Hematopoietic multipotent progenitor cell treated with erythropoietin and hydrocortisone succinate and interleukin-3 and kit ligand, for 17 days (in vitro differentiated cells): ENCODE measurements at regions not wholly inside any gene's neighbourhood (a gene's known extent, or its start where the extent isn't known, plus 50 kb on each side); places are given as distances from the start of the nearest gene placed in this dataset.

Experiments
- DNase-seq: peaks from one replicate; pipeline ENCODE4 v3.0.0-alpha.2; 2015; ENCODE audit warnings: low spot score

- DNase-seq, result no peak
Measured at GRCh38 chr20:61125076-61125475, 127.0 kb upstream of the CDH4 start.

GRCh38 chr20:61125546-61126180 is 126.4 kb upstream of the CDH4 start:
- DNase-seq, result no peak

GRCh38 chr20:61126369-61127195 is 125.5 kb upstream of the CDH4 start:
- DNase-seq, result no peak

GRCh38 chr20:61127311-61128039 is 124.6 kb upstream of the CDH4 start:
- no peak for DNase-seq

- DNase-seq, result no peak
Measured at GRCh38 chr20:61128701-61129269, 123.3 kb upstream of the CDH4 start.

- no peak for DNase-seq
Measured at GRCh38 chr20:61129311-61129710, 122.8 kb upstream of the CDH4 start.

GRCh38 chr20:61130156-61130555 is 121.9 kb upstream of the CDH4 start:
- no peak for DNase-seq

- DNase-seq, result no peak
Measured at GRCh38 chr20:61131944-61132343, 120.1 kb upstream of the CDH4 start.

GRCh38 chr20:61133611-61134010 is 118.5 kb upstream of the CDH4 start:
- no peak for DNase-seq

GRCh38 chr20:61134296-61135030 is 117.6 kb upstream of the CDH4 start:
- no peak for DNase-seq

- no peak for DNase-seq
Measured at GRCh38 chr20:61135266-61135665, 116.8 kb upstream of the CDH4 start.

GRCh38 chr20:61135968-61136367 is 116.1 kb upstream of the CDH4 start:
- DNase-seq, result no peak

- DNase-seq, result no peak
Measured at GRCh38 chr20:61138566-61138965, 113.5 kb upstream of the CDH4 start.

- no peak for DNase-seq
Measured at GRCh38 chr20:61139031-61139430, 113.0 kb upstream of the CDH4 start.

- no peak for DNase-seq
Measured at GRCh38 chr20:61140576-61140975, 111.5 kb upstream of the CDH4 start.

GRCh38 chr20:61146023-61146422 is 106.0 kb upstream of the CDH4 start:
- no peak for DNase-seq

- no peak for DNase-seq
Measured at GRCh38 chr20:61149636-61150035, 102.4 kb upstream of the CDH4 start.

GRCh38 chr20:61157301-61157700 is 94.8 kb upstream of the CDH4 start:
- no peak for DNase-seq

- no peak for DNase-seq
Measured at GRCh38 chr20:61159957-61160686, 91.9 kb upstream of the CDH4 start.

GRCh38 chr20:61161726-61162390 is 90.2 kb upstream of the CDH4 start:
- no peak for DNase-seq

GRCh38 chr20:61162451-61162850 is 89.6 kb upstream of the CDH4 start:
- no peak for DNase-seq
